Adrenal gland (tissue), 5 donors: ENCODE measurements at regions not wholly inside any gene's neighbourhood (a gene's known extent, or its start where the extent isn't known, plus 50 kb on each side); places are given as distances from the start of the nearest gene placed in this dataset.

ENCODE experiments used
- POLR2A ChIP-seq, 2 donors: fragments of 450-650 bp; IDR thresholded peaks; one replicate each; pipeline ENCODE4 v1.6.1; 2017; ENCODE audit warnings: antibody characterized with exemption in 2 of 2, mild to moderate bottlenecking in 2 of 2, moderate library complexity in 1 of 2
- TF ChIP-seq, protein P1 (sequence below), 6 experiments: fragments of 450-650 bp in 4 of 6; fragments of 200-600 bp in 2 of 6; sonication (generic) in 1 of 6; IDR thresholded peaks; 1 replicate in 5 of 6; 2 replicates in 1 of 6; pipeline versions ENCODE4 v1.5.1 to v1.8.0; 2016 to 2021; ENCODE audit warnings: antibody characterized with exemption in 6 of 6, mild to moderate bottlenecking in 2 of 6, moderate library complexity in 1 of 6
- donor health status: DM: no; HTN: no; CAD: no.

- TF ChIP-seq, protein P1, sequence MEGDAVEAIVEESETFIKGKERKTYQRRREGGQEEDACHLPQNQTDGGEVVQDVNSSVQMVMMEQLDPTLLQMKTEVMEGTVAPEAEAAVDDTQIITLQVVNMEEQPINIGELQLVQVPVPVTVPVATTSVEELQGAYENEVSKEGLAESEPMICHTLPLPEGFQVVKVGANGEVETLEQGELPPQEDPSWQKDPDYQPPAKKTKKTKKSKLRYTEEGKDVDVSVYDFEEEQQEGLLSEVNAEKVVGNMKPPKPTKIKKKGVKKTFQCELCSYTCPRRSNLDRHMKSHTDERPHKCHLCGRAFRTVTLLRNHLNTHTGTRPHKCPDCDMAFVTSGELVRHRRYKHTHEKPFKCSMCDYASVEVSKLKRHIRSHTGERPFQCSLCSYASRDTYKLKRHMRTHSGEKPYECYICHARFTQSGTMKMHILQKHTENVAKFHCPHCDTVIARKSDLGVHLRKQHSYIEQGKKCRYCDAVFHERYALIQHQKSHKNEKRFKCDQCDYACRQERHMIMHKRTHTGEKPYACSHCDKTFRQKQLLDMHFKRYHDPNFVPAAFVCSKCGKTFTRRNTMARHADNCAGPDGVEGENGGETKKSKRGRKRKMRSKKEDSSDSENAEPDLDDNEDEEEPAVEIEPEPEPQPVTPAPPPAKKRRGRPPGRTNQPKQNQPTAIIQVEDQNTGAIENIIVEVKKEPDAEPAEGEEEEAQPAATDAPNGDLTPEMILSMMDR (IDR thresholded peaks at IDR 0.05): no peak
- TF ChIP-seq POLR2A (IDR thresholded peaks at IDR 0.05): no peak
Observed at GRCh38 chr16:6341981-6342380, 990.7 kb upstream of the RBFOX1 start.
